GM12891 (cell line): ENCODE measurements at regions not wholly inside any gene's neighbourhood (a gene's known extent, or its start where the extent isn't known, plus 50 kb on each side); places are given as distances from the start of the nearest gene placed in this dataset.

Experiments
- DNase-seq: peaks from one replicate; pipeline ENCODE4 v3.0.0; 2011; ENCODE audit warnings: low spot score; ENCODE audit not compliant: insufficient read length
- FAIRE-seq: peaks from 2 replicates; lab custom pipeline; 2011; peaks lifted over from hg19 to GRCh38; lab: Jason Lieb, UNC
- PAX5 ChIP-seq: IDR thresholded peaks from 2 replicates; pipeline ENCODE4 v1.6.1; 2011; ENCODE audit warnings: low read length, moderate library complexity, mild to moderate bottlenecking; ENCODE audit not compliant: insufficient read depth, severe bottlenecking
- POLR2A ChIP-seq: IDR thresholded peaks from 2 replicates; pipeline ENCODE4 v1.6.1; 2011; ENCODE audit warnings: low read depth, low read length, control low read depth
- POLR2AphosphoS5 ChIP-seq: IDR thresholded peaks from 2 replicates; pipeline ENCODE4 v1.6.1; 2011; ENCODE audit warnings: low read depth, low read length, control low read depth
- POU2F2 ChIP-seq: IDR thresholded peaks from 2 replicates; pipeline ENCODE4 v1.6.1; 2011; ENCODE audit warnings: low read depth, mild to moderate bottlenecking, control low read depth, low read length, moderate library complexity
- SPI1 ChIP-seq: IDR thresholded peaks from 2 replicates; pipeline ENCODE4 v1.6.1; 2011; ENCODE audit warnings: low read depth, low read length, control low read depth
- TAF1 ChIP-seq: IDR thresholded peaks from 2 replicates; pipeline ENCODE4 v1.6.1; 2011; ENCODE audit warnings: low read depth, low read length, control low read depth

GRCh38 chr15:86010891-86011290, 68.8 kb upstream of the AGBL1 start:
- no peak for DNase-seq
- no peak for FAIRE-seq
- TF ChIP-seq TAF1 (no peak), SPI1 (no peak), POLR2A (no peak), POU2F2 (no peak), PAX5 (no peak), POLR2AphosphoS5 (no peak)

DNA sequence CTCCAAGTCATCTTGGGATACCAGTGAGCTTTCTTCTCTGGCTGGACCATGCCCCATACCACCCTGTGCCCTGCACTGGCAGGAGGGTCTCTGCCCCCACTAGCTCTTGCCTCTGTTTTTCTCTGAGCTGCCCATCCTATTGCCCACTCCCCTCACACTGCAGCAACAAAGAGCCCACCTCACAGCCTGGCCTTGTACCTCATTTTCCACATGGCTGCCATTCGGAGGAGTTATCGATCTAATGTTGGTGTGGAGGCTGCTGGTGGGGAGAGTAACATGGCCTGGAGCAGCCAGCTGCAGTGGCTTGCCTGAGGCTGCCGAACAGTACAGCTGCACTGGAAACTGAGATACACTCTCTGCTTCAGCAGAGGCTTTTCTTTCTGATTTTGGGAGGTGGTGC, 65.7 kb upstream of the AGBL1 start:
- no peak for TF ChIP-seq POU2F2
- TF ChIP-seq POLR2A, result no peak
- no peak for TF ChIP-seq POLR2AphosphoS5
- no peak for TF ChIP-seq TAF1
- TF ChIP-seq PAX5, result no peak
- TF ChIP-seq SPI1, result no peak
- DNase-seq (no peak), FAIRE-seq (no peak)

DNA sequence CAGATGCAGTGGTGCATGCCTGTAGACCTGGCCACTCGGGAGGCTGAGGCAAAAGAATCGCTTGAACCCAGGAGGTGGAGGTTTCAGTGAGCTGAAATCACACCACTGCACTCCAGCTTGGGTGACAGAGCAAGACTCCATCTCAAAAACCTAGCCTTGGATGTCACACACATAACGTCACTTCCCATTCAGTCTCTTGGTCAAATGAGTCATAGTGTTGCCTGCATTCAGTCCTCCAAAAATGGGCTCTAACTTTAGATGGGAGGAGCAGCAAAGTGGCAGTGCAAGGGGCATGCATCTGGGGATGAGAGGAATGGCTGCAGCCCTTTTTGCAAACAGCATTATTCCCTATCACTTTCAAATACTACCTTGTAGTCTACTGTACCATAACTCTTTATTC, 62.9 kb upstream of the AGBL1 start:
- TF ChIP-seq PAX5 (no peak), POLR2A (no peak), POU2F2 (no peak), POLR2AphosphoS5 (no peak), SPI1 (no peak), TAF1 (no peak)
- no peak for DNase-seq
- FAIRE-seq, result no peak

GRCh38 chr15:86018679-86019078, 61.0 kb upstream of the AGBL1 start:
- no peak for DNase-seq
- no peak for FAIRE-seq
- TF ChIP-seq SPI1, result no peak
- TF ChIP-seq TAF1, result no peak
- no peak for TF ChIP-seq PAX5
- TF ChIP-seq POLR2AphosphoS5, result no peak
- no peak for TF ChIP-seq POLR2A
- no peak for TF ChIP-seq POU2F2

DNA sequence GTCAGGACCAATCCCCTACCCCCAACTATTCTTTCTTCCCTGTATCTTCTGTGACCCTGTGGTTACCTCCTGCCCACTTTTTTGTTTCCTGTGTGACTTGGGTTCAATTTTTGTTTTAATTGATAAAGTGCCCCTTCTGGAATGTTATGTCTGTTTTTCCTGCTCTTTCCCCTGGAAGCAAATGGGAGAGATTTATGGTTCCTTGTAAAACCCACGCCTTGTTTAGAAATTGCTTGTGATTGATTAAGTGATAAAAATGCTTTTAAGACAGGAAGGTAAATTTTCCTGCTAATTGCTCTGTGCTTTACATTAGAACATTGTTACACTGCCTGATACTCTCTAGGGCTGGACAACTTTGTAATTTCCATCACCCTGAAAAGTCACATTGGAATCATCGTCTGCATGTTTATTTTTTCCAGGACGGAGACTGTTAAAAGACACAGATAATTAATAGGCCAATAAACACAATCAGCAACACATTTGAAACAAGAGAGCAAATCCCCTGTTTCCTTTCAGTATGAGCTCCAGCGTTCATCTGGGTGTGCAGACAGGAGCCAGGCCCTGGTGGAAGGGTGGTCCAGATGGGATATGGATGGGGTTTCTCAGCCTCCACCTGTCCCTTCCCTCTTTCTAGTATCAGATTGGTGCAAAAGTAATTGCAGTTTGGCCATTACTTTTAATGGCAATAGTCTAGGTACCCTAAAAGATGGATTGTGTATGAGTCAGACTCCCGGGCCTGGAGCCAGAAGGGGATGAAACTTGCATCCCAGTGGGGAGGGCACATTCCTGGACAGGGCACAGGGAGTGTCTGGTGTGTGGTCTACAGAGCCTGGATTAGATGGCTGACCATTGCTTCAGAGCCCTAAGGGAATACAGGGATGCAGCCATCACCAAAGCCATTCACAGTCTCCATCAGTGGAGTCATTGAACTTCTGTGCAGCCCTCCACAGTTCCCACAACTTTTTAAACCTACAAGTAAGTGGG, 58.1 kb upstream of the AGBL1 start:
- DNase-seq (no peak), FAIRE-seq (no peak)
- TF ChIP-seq POLR2A (no peak), POLR2AphosphoS5 (no peak), POU2F2 (no peak), SPI1 (no peak), TAF1 (no peak), PAX5 (no peak)

DNA sequence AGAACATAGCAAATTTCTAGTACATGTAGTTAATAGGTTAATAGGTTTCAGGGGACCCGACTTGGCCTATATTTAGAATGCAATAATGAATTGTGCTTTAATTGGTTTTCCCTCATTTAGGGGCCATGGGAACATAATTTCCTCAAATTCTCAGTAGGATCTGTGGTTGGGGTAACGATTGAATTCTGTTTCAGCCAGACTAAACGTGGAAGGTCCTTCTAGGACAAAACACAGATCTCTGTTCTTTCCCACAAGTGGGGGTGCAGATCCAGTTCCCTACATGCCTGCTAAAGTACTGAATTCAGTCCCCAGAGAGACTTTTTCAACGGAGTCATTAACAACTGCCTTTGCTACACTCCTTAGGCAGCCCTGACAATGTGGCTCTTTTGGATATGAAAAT, 50.7 kb upstream of the AGBL1 start:
- no peak for FAIRE-seq
- TF ChIP-seq SPI1 (no peak), TAF1 (no peak), PAX5 (no peak), POU2F2 (no peak), POLR2AphosphoS5 (no peak), POLR2A (no peak)
- DNase-seq, result no peak
